K562 (cell line): ENCODE measurements at regions not wholly inside any gene's neighbourhood (a gene's known extent, or its start where the extent isn't known, plus 50 kb on each side); places are given as distances from the start of the nearest gene placed in this dataset.

Source experiments
- BRF2 ChIP-seq: IDR thresholded peaks from 3 replicates; pipeline ENCODE4 v1.6.1; 2011; ENCODE audit warnings: borderline replicate concordance, mild to moderate bottlenecking; ENCODE audit not compliant: insufficient read length, insufficient read depth
- CBX1 ChIP-seq: sonication (generic); IDR thresholded peaks from 2 replicates; pipeline ENCODE4 v1.6.1; 2016; ENCODE audit warnings: antibody characterized with exemption, low read depth, mild to moderate bottlenecking
- CBX5 ChIP-seq: IDR thresholded peaks from 2 replicates; pipeline ENCODE4 v1.6.1; 2014; ENCODE audit warnings: low read depth, borderline replicate concordance
- COPS2 ChIP-seq: fragments of 450-650 bp; conservative IDR thresholded peaks from 2 replicates; pipeline ENCODE4 v1.6.1; 2016; ENCODE audit warnings: mild to moderate bottlenecking, moderate library complexity
- CTCF ChIP-seq, 3 experiments: IDR thresholded peaks in 2 of 3; conservative IDR thresholded peaks in 1 of 3; 2 replicates each; pipeline ENCODE4 v1.5.1; 2011 to 2012; ENCODE audit warnings: low read length in 3 of 3, mild to moderate bottlenecking in 3 of 3, control low read depth in 2 of 3, improper control_type of control experiment in 1 of 3, inconsistent platforms in 1 of 3, low read depth in 1 of 3, mixed read lengths in 1 of 3, moderate library complexity in 1 of 3; ENCODE audit not compliant: insufficient read depth in 2 of 3
- DMBX1 ChIP-seq: fragments of 250-450 bp; sonication (Bioruptor Pico); IDR thresholded peaks from 2 replicates; pipeline ENCODE4 v1.8.0; 2022; ENCODE audit warnings: inconsistent platforms, mild to moderate bottlenecking, moderate library complexity, borderline replicate concordance
- ELF2 ChIP-seq: fragments of 250-450 bp; sonication (Bioruptor Pico); IDR thresholded peaks from 2 replicates; pipeline ENCODE4 v1.5.0; 2021; ENCODE audit warnings: mild to moderate bottlenecking
- ESRRA ChIP-seq: fragments of 450-650 bp; IDR thresholded peaks from 2 replicates; pipeline ENCODE4 v1.6.1; 2014; ENCODE audit warnings: low read depth, mild to moderate bottlenecking, moderate library complexity, borderline replicate concordance
- FOXP1 ChIP-seq: sonication (generic); formaldehyde crosslinking; IDR thresholded peaks from 2 replicates; pipeline ENCODE4 v1.8.0; 2022; ENCODE audit warnings: mild to moderate bottlenecking, missing genetic modification reagents
- HNRNPH1 ChIP-seq: fragments of 200-400 bp; formaldehyde crosslinking; optimal IDR thresholded peaks from 2 replicates; pipeline ENCODE3; 2017; ENCODE audit warnings: low read depth, mild to moderate bottlenecking, low read length, moderate library complexity
- HOXB6 ChIP-seq: fragments of 250-450 bp; sonication (Bioruptor Pico); IDR thresholded peaks from 2 replicates; pipeline ENCODE4 v1.5.1; 2022; ENCODE audit warnings: mild to moderate bottlenecking, borderline replicate concordance
- KAT7 ChIP-seq: sonication (generic); formaldehyde crosslinking; IDR thresholded peaks from 2 replicates; pipeline ENCODE4 v1.8.0; 2022; ENCODE audit warnings: missing genetic modification reagents, mild to moderate bottlenecking, borderline replicate concordance
- KHSRP ChIP-seq: fragments of 450-650 bp; IDR thresholded peaks from 2 replicates; pipeline ENCODE4 v1.6.1; 2017
- NRF1 ChIP-seq, 2 experiments: fragments of 450-650 bp; IDR thresholded peaks in 1 of 2; conservative IDR thresholded peaks in 1 of 2; 2 replicates each; pipeline ENCODE4 v1.6.1; 2014; ENCODE audit warnings: mild to moderate bottlenecking in 2 of 2
- SNRNP70 ChIP-seq: fragments of 200-400 bp; formaldehyde crosslinking; optimal IDR thresholded peaks from 2 replicates; pipeline ENCODE3; 2017; ENCODE audit warnings: low read depth, low read length
- ZBTB34 ChIP-seq: fragments of 250-450 bp; sonication (Bioruptor Pico); IDR thresholded peaks from 2 replicates; pipeline ENCODE4 v1.8.0; 2021; ENCODE audit warnings: mild to moderate bottlenecking, moderate library complexity
- ZC3H8 ChIP-seq: fragments of 450-650 bp; IDR thresholded peaks from 2 replicates; pipeline ENCODE4 v1.6.1; 2017
- ZMIZ1 ChIP-seq, 2 experiments: fragments of 150-350 bp in 1 of 2; IDR thresholded peaks; 2 replicates each; pipeline ENCODE4 v1.6.1; 2012 to 2016; ENCODE audit warnings: low read depth in 2 of 2, low read length in 2 of 2, mild to moderate bottlenecking in 1 of 2, moderate library complexity in 1 of 2
- ZNF639 ChIP-seq, 2 experiments: fragments of 200-800 bp in 1 of 2; sonication (Bioruptor generic) in 1 of 2; sonication (generic) in 1 of 2; formaldehyde crosslinking in 1 of 2; IDR thresholded peaks in 1 of 2; conservative IDR thresholded peaks in 1 of 2; 2 replicates each; pipeline versions ENCODE4 v1.5.0 to v1.6.1; 2016 to 2020; ENCODE audit warnings: missing compliant biosample characterization in 1 of 2, missing genetic modification characterization in 1 of 2, missing genetic modification reagents in 1 of 2

- TF ChIP-seq CBX5 (no peak), ZNF639 (CRISPR knock-in tag; conservative IDR thresholded peaks at IDR 0.05 in 1 of 2, IDR thresholded peaks at IDR 0.05 in 1 of 2) (no peak), BRF2 (no peak), DMBX1 (CRISPR knock-in tag) (no peak), HOXB6 (CRISPR knock-in tag) (no peak), FOXP1 (CRISPR knock-in tag) (no peak), CTCF (IDR thresholded peaks at IDR 0.05 in 2 of 3, conservative IDR thresholded peaks at IDR 0.05 in 1 of 3; ENCODE audit: insufficient read depth in 2 of 3, low read depth in 1 of 3, low read length in 3 of 3) (no peak), HNRNPH1 (no peak), NRF1 (conservative IDR thresholded peaks at IDR 0.05 in 1 of 2, IDR thresholded peaks at IDR 0.05 in 1 of 2) (no peak), KHSRP (no peak; the same call in 1 of the 2 replicates), ZC3H8 (no peak), CBX1 (no peak), ESRRA (no peak), SNRNP70 (no peak), KAT7 (CRISPR knock-in tag) (no peak), COPS2 (no peak), ELF2 (no peak), ZBTB34 (CRISPR knock-in tag) (no peak), ZMIZ1 (IDR thresholded peaks at IDR 0.05; ENCODE audit: low read depth in 2 of 2, low read length in 2 of 2) (no peak)
Measured at GRCh38 chr4:174423257-174423944, 98.9 kb downstream of the HPGD start (continued).
